Stimulated activated CD8-positive, alpha-beta memory T cell treated with anti-CD3 and anti-CD28 coated beads, Interleukin-12 subunit alpha, Interleukin-12 subunit beta, amount 100 ng/mL, for 24 hours (primary cell): ENCODE measurements at regions not wholly inside any gene's neighbourhood (a gene's known extent, or its start where the extent isn't known, plus 50 kb on each side); places are given as distances from the start of the nearest gene placed in this dataset.

ENCODE experiments used
- DNase-seq: peaks from one replicate; pipeline ENCODE4 v3.0.0-alpha.2; 2020; ENCODE audit errors: extremely low read depth

- DNase-seq = no peak
These were observed 211.0 kb upstream of the GSE1 start for GRCh38 chr16:85401917-85402766.

GRCh38 chr16:85402910-85403692, 210.0 kb upstream of the GSE1 start:
- no peak for DNase-seq

GRCh38 chr16:85403693-85404092, 209.4 kb upstream of the GSE1 start:
- no peak for DNase-seq

- DNase-seq = no peak
These were observed 200.1 kb upstream of the GSE1 start for GRCh38 chr16:85412911-85413520.

GRCh38 chr16:85413691-85414663, 199.1 kb upstream of the GSE1 start:
- DNase-seq = no peak

GRCh38 chr16:85415196-85416090, 197.7 kb upstream of the GSE1 start:
- DNase-seq = no peak

GRCh38 chr16:85416228-85417109, 196.7 kb upstream of the GSE1 start:
- DNase-seq = peak; percentile 22

- DNase-seq = no peak
These were observed 195.8 kb upstream of the GSE1 start for GRCh38 chr16:85417156-85417860.

- DNase-seq = no peak
These were observed 194.1 kb upstream of the GSE1 start for GRCh38 chr16:85418978-85419491.

GRCh38 chr16:85419503-85420408, 193.4 kb upstream of the GSE1 start:
- DNase-seq = no peak

GRCh38 chr16:85420501-85421337, 192.4 kb upstream of the GSE1 start:
- peak; percentile 61 for DNase-seq

GRCh38 chr16:85421338-85422195, 191.6 kb upstream of the GSE1 start:
- DNase-seq = no peak

- DNase-seq = no peak
These were observed 190.9 kb upstream of the GSE1 start for GRCh38 chr16:85422196-85422631.

- no peak for DNase-seq
These were observed 190.2 kb upstream of the GSE1 start for GRCh38 chr16:85422632-85423550.
